MV-4-11 (cell line): ENCODE measurements at regions not wholly inside any gene's neighbourhood (a gene's known extent, or its start where the extent isn't known, plus 50 kb on each side); places are given as distances from the start of the nearest gene placed in this dataset.

ENCODE experiments used
- DNase-seq: peaks from one replicate; lab custom pipeline; 2025; lab: John Stamatoyannopoulos, UW

DNA sequence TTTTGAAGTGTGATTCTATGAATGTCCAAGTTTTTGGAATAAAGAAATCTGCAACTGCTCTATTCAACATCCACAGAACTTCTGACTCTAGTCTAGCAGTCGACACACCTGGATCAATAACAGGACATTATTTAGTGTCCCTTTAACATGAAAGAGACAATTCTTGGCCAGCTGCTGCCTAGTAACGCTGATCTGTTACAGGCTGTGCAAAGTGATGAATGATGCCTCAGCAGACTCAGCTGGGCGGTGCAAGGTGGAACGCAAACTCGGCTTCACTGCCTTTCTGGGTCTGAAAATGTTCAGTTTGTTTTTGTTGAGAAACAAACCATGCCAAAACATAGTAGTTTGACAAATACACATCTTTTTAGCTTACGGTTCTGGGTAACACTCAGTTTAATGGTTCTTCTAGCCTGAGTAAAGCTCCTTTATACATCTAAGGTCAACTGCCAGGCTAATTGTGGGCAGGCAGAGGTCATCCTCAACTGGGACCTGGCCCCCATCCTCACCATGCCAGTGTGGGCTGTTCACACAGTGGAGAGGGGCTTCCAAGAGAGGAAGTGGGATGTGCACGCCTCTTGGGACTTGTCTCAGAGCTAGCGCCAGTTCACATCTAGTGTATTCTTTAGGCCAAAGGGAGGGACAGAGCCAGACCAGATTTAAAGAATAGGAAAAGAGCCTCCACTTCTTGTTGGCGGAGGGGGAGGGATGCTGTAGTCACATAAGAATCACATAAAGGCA lies 879.7 kb downstream of the QKI start:
- DNase-seq, result no peak

DNA sequence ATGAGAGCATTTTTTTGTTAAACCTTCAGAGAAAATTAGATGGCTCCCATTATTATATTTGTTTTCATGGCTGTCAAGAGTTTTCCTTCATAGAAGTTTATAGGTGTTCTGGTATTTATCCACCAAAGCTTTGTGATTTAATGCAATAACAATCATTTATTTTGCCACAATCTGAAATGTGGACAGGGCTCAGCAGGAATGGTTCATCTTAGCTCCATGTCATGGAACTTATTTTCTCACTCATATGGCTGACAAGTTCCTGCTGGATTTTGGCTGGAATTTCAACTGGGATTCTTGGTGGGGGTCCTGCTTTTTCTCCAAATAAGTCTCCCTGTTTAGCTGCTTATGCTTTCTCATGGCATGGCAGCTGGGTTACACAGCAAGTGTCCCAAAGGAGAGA lies 876.7 kb downstream of the QKI start:
- no peak for DNase-seq

DNA sequence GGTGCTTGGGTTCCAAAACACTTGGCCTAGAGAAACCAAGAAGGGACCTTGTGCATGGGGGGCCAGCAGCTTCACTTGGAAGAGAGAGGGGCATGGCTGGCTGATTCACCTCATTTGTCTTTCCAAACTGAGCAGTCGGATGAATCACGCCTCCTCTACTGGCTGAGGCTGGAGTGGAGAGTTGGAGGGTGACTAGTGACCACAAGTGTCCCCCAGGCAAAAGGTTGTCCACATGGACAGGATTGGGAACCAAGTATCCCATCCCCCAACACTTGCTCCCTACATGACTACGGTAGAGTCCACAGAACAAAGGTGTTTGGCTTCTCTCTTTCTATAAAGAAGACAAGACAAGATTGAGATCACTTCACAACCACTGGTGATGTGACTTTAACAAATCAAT lies 875.6 kb downstream of the QKI start:
- DNase-seq, result no peak

DNA sequence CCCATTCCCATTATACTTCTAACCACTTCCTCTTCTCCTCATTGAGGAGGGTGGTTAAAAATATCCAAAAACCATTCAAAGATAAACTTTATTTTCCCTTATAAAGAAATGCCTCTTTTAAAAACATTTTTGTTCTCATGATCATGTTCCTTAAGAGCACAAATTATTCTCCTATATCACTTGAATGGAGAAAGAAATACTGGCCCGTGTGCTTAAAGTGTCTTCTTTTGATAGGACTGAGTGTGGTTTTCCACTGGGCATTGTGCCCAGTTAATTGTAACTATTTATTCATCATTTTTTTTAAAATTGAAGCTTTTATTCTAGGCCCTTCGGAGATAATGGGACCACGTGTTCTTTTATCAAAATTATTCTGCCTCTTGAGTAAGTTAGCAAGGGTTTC lies 871.5 kb downstream of the QKI start:
- no peak for DNase-seq

DNA sequence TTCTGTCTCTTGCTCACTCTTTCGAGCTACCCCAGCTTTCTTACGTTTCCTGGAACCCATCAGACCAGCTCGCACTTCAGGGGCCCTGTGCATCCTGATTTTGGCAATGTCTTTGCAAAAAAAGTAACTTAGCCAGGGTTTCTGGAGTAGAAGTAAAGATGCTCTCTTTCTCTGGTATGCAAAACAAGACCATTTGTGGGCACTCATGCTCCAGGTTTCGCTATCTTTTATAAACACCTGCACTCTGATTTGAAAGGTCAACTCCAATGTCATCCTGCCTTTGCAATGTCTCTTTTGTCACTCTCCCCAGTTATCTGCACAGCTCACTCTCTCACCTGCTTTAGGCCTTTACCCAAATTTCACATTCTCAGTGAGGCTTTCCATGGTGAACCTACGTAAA lies 869.1 kb downstream of the QKI start:
- DNase-seq, result no peak

DNA sequence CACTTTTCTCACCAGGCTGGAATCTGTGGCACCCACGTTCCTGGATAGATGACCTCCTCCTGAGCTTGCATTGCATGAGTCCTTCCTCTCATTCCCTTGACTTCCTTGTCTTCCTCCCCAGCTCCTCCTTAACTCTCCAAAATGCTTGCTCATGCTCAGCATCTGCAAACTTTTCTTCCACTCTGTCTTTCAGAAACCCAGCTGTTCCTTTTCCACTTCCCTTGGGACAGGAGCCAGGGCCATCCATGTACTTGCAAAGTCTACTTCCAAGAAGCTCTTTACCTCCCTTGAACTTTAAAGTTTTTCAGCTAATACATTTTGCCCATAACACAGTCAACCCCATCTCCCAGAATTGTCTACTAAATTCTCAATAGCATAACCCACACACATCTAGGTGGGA lies 861.7 kb downstream of the QKI start:
- no peak for DNase-seq

DNA sequence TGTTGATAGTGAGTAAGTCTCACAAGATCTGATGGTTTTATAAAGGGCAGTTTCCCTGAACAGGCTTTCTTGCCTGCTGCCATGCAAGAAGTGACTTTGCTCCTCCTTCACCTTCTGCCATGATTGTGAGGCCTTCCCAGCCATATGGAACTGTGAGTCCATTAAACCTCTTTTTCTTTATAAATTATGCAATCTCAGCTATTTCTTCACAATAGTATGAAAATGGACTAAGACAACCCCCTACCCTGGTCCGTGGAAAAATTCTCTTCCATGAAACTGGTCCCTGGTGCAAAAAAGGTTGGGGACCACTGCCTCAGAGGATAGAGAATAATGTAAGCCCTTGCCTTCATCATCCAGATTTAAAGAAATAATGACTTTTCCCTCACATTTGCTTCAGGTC lies 861.3 kb downstream of the QKI start:
- DNase-seq, result no peak

DNA sequence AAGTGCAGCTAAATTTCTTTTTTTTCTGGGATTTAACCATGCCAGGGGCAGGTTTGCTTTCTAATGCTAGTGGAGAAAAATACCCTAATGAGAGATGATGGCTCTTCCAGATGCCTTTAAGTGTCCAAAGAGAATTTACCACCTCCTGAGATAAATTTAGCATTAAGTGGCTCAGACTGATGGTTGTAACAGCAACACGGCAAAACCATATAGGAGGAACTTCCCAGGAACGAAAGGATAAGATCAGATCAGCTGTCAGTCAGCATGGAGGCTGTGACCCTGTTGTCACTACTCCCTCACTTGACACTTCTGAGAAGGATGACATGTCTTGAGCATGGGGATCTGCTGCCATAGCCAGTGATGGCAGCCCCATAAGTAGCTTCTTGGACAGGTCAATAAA lies 860.0 kb downstream of the QKI start:
- peak; percentile 3 for DNase-seq

DNA sequence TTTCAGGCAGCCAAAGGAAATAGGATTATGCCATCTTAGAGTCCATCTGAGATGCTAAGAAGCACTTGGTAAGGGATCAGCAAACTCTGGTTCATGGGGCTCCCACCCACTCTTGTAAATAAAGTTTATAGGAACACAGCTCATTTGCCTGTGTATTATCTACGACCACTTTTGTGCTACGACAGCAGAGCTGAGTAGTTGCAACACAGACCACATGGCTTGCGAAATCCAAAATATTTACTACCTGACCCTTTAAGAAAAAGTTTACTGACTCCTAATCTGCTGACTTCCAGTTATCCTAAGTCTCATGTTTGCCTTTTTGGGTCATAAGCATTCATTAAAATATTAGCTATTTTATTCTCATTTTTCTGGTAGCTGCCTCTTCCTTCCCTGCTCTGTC lies 859.0 kb downstream of the QKI start:
- DNase-seq, result no peak

DNA sequence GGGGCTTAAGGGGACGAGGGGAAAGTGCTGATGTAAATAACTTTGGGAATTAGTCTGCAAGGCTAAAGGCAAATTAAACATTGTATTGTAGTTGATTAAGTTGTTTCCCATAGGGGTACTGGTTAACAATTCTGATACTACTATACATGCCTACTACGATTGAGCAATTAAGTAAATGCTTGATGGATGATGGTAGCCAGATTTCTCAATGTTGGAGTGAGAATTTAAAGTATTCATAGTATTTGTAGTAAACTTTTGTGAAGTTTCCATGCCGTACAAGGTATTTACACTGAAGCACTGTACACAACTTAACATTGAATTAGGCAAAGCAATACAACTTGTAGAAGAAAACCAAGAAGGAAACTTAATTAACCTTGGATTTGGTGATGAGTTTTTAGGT lies 852.3 kb downstream of the QKI start:
- no peak for DNase-seq

DNA sequence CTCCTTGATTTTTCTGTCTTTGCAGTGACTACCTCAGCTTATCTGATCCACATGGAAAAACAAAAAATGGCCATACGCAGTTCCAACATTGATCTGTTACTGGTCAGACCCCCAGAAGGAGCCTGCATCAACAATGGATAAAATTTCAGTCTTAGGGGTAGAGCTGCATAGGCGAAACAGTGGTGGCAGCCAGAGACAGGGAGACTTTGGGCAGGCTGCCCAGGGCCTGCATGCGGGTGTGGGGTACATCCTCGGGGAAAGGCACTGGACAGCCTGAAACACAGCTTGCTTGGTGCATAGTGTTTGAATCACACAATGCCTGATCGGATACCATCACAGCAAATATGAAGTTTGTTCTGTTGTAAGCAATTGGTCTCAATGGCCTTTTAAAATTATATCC lies 847.8 kb downstream of the QKI start:
- no peak for DNase-seq

DNA sequence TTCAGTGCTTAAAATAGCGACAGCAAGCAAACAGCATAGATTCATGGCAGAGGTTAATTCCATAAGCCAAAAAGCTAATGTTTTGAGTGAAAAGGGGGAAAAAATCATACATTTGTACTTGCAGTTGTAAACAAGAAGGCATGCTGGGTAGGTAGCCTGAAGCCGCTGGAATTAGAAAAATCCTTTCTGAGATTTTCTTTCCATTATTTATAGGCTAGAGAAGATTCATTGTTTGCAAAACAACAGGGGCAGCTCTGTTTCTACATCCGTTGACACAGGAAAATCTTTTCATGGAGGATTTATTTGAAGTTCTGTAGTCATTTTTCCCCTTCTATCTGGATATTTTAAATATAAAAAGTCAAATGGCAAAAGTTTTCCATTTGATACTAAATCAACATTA lies 843.9 kb downstream of the QKI start:
- no peak for DNase-seq

DNA sequence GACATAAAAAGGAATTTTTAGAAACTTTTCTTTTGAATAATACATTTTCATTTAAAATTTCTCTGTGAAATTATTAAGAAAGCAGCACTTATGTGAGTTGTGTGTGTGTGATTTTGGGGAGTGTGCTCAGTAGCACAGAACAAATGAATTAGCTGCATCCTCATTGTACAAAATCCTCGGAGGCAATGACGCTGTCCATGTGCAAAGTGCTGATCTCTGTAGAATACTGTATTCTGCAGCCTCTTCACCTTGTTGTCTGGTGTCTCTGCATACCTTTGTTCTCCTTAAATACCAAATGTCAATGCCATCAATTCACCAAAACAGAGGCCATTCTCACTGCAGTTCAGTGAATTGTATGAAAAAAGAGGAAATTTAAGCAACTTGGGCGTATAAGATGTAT lies 838.4 kb downstream of the QKI start:
- DNase-seq, result no peak

DNA sequence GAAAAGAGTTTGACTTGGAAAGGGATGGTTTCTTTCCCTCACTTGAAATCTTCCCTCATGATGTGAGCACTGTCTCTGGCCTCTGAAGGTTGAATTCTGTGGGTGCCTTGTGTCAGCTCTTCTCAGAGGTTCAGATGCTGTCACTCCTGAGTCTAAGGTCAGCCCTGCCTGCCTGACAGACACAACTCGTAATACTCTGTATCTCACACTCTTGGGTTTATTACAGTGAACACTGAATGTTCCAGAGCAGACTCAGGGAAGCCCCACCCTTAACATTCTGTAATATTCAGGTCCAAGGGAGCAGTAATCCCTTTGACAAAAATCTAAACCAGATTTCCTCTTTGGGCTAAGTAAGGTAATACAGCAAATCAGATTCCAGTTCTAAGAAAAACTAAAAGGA lies 837.8 kb downstream of the QKI start:
- DNase-seq, result peak; percentile 12

DNA sequence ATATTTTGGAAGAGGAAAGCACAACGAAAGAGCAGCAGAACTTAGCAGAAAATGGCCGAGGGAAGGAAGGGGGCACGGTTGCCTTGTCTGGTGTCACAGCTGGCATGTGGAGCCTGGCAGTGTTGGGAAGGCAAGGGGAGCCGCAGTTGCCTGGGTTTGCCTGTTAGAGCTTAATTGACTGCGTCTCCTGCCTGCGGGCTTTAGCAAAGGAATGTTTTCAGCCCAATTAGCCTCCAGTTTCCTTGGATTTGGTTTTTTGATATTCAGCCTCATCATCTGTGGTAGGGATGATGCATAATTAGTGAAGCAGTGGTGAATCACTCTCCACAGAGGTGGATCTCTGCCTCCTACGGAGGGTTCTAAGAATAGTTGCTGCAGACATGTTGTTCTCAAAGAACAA lies 832.6 kb downstream of the QKI start:
- no peak for DNase-seq

DNA sequence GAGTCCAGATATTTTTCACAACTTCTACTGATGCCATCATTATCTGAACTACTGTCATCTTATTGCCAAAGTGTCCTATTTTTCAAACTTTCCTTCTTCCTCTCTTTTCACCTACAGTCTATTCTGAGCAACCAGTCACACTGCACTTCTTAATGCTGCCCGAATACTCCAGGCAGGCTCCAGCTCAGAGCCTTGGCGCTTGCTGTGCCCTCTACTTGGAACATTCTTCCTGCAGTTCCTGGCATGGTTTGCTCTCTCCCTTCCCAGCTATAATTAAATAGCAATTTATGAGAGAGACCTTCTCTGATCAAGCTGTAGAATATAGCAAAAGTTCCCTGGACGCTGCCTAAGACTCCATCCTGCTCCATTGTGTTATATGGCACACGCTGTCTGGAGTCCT lies 831.6 kb downstream of the QKI start:
- DNase-seq, result no peak

DNA sequence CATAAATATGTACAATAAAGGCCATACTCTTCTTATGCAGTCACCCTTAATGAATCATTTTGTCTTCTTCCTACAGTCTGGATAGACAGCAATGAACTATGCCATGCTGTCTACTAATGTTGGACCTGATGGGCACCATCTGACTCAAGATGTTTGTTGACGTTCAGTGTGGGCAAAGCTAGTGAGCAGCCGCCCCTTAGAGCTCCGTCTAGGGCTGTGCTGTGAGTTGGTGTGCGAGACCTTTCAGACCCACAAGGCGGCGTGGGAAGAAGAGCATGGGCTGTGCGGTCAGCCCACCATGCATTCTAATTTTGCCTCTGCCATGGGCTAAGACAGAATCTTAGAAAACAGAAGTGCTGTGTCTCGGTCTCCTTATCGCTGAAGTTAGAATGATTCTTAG lies 829.4 kb downstream of the QKI start:
- no peak for DNase-seq

DNA sequence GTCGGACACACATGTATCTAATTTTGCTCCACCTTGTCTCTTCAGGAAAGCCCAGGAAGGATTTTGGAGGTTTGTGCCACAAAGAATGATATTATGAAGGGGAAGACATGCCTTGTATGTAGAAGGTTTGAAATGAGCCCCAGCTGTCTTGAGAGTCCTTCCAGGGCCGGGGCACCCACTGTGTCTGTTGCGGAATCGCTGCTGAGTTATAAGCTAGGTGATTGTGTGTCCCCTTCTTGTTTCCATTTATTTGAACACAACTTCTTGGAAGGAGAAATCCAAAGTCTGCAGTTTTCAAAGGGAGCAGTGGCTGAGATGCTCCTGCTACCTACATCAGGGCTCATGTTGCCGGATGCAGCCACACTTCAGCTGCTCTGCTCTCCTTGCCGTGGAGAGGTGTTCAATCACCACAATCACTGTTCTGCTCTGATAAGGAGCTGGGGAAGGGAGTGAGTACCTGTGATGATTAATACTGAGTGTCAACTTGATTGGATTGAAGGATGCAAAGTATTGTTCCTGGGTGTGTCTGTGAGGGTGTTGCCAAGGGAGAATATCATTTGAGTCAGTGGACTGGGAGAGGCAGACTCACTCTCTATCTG lies 828.6 kb downstream of the QKI start:
- no peak for DNase-seq

DNA sequence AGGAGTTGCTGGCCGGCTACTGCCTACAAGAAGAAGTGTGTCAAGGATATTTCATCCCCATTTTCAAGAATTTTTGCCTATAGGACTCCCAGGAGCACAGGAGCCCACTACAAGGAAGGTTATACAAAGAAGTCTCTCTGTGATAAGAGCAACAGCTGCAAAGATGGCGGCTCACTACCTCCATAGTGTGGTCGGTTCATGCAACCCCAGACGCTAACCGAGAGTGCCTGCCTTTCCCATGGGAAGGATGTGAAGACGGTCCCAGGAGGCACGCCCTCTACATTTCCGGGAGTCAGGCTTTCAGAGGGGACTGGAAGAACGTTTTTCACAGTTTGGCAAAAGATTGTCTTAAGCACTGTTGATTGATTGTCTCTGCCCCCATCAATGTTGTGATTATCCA lies 816.3 kb downstream of the QKI start:
- no peak for DNase-seq

DNA sequence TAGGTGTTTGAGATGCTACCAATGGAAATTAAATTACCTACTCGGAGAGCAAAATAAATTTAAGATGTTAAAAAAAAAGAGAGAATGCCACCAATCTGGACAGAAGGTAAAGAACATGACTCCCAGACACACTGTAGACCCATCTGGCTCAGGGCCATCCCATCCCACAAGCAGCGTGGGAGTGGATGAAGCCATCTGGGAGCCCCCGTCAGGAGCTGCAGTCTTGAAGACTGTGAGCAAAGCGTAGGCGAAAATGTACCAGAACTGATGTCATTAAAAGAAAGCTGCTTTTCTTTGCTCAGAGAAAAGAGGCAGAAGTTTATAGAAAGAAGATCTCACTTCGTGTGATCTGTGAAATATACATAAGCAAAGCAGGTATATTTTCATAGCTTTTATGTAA lies 815.7 kb downstream of the QKI start:
- DNase-seq, result no peak

DNA sequence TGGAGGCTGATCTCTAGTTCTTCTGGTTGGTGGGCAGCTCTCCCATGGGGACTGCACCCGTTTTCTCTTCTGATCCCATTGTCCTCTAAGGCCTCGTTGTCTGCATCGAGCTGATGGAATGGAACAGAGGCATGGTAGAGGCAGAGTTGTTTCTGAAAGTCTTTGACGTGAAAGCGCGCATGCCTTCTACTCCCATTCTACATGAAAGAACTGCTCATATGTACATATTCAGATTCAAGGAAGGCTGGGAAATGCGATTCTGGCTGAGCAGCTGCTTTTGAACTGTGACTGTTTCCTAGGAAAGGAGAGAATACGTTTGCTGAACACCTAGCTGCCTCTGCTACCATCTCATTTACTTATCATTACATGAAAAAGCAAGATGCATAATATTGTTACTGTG lies 815.2 kb downstream of the QKI start:
- DNase-seq, result no peak

DNA sequence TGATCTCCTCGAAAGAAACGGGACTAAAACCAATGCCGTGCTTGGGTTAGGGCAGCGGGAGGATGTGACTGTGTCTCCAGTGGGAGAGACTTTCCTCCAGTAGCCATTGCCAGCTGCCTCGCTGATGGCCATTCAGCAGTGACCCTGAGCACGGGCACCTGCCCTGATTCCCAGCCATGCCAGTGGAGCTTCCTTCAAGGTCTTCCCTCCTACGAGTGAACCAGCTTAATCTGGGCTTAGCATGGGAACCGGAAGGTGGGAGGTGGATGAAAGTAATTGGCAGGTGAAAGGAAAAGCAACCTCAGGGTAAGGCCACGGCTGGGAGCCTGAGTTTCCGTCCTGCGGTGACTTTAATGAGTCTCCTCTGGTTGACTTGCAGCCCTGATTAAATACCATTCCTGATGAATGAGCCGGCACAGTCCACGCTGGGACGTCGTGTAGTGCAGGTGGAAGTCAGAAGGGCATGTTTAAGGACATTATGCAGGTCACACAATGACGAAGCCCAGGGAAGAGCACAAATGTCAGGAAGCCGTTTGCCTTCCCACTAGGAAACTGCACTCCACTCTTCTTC lies 813.5 kb downstream of the QKI start:
- DNase-seq, result no peak

DNA sequence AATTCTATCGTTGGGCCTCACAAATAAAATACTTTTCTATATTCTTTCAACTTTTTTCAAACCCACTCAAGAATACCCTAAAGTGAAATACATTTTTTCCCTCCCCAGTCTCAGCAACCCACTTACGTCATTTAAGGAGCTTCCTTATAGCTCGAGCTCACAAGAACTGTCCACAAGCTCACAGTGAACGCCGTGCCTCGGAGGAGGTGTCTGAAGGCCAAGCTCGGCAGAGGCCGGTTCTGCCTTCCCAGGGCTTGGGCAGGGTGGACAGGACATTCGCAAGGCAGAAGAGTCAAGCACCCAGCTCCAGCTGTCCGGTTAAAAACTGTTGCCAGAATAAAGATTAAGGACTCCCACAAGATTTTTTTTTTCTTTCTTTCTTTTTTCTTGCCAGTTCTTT lies 802.3 kb downstream of the QKI start:
- DNase-seq, result no peak

DNA sequence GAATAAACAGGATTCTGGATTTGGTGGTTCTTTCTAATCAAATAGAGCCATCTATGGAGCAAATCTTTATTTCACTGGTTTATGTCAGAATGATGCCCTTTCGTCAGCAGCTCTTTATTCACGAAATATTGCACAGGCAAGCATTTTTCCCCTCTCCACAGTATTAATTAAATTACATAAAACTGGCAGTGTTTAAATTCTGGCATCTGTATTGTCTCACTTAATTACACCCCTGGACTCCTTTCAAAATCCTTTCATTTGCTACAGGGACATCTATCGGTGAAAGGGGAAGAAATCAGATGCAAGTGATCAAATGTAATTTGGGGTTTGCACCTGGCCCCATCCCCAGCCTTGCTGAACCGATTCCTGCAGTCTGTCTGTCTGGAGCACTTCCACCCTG lies 801.9 kb downstream of the QKI start:
- no peak for DNase-seq
